ENCODE measurements at regions not wholly inside any gene's neighbourhood (a gene's known extent, or its start where the extent isn't known, plus 50 kb on each side); places are given as distances from the start of the nearest gene placed in this dataset.

GRCh38 chr11:22556381-22556780, 69.2 kb downstream of the FANCF start:
- TF ChIP-seq, protein P1, sequence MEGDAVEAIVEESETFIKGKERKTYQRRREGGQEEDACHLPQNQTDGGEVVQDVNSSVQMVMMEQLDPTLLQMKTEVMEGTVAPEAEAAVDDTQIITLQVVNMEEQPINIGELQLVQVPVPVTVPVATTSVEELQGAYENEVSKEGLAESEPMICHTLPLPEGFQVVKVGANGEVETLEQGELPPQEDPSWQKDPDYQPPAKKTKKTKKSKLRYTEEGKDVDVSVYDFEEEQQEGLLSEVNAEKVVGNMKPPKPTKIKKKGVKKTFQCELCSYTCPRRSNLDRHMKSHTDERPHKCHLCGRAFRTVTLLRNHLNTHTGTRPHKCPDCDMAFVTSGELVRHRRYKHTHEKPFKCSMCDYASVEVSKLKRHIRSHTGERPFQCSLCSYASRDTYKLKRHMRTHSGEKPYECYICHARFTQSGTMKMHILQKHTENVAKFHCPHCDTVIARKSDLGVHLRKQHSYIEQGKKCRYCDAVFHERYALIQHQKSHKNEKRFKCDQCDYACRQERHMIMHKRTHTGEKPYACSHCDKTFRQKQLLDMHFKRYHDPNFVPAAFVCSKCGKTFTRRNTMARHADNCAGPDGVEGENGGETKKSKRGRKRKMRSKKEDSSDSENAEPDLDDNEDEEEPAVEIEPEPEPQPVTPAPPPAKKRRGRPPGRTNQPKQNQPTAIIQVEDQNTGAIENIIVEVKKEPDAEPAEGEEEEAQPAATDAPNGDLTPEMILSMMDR (IDR thresholded peaks at IDR 0.05; ENCODE audit: low read length) = no peak
- no peak for TF ChIP-seq EZH2phosphoT487 (IDR thresholded peaks at IDR 0.05; ENCODE audit: low read length)
- TF ChIP-seq EZH2 (optimal IDR thresholded peaks at IDR 0.05; ENCODE audit: low read depth, low read length) = no peak
